Stomach (tissue), 4 donors: ENCODE measurements at regions not wholly inside any gene's neighbourhood (a gene's known extent, or its start where the extent isn't known, plus 50 kb on each side); places are given as distances from the start of the nearest gene placed in this dataset.

Source experiments
- CTCF ChIP-seq, 7 experiments: fragments of 450-650 bp in 4 of 7; fragments of 200-600 bp in 3 of 7; sonication (generic) in 3 of 7; IDR thresholded peaks; one replicate each; pipeline ENCODE4 v1.5.1; 2016 to 2019; ENCODE audit warnings: antibody characterized with exemption in 7 of 7, control low read depth in 2 of 7, mild to moderate bottlenecking in 1 of 7
- EP300 ChIP-seq: sonication (generic); formaldehyde crosslinking; IDR thresholded peaks from one replicate; pipeline ENCODE4 v1.6.1; 2017; ENCODE audit warnings: antibody characterized with exemption
- POLR2A ChIP-seq, 4 donors: fragments of 450-650 bp; IDR thresholded peaks; one replicate each; pipeline ENCODE4 v1.6.1; 2016; ENCODE audit warnings: antibody characterized with exemption in 4 of 4, control low read depth in 2 of 4, mild to moderate bottlenecking in 1 of 4, moderate library complexity in 1 of 4

DNA sequence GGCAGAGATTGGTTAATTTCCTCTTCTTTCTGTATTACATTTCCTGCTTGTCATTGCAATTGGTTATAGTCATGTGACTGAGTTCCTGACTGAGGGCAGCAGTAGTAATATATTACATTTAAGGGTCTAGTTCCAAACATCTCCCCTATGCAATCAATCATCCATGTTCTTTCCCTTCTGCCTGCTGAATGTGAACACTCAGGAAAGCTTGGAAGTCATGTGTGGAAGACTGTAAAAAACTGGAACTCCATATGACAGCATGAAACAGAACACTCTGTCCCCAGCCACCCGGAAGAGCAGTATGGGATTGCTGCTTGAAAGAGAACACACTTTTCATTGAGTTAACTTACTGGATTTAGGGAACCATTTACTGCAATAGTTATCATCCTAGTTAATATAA lies 459.7 kb upstream of the SEMA3A start:
- no peak for TF ChIP-seq CTCF (IDR thresholded peaks at IDR 0.05)
- no peak for TF ChIP-seq POLR2A (IDR thresholded peaks at IDR 0.05)
- no peak for TF ChIP-seq EP300
